ENCODE measurements at regions not wholly inside any gene's neighbourhood (a gene's known extent, or its start where the extent isn't known, plus 50 kb on each side); places are given as distances from the start of the nearest gene placed in this dataset.

GRCh38 chr2:223541546-223541945 is 60.6 kb downstream of the SCG2 start:
- no peak for TF ChIP-seq HNF4A (conservative IDR thresholded peaks at IDR 0.05)
- no peak for TF ChIP-seq FOXA1 (IDR thresholded peaks at IDR 0.05)
- no peak for TF ChIP-seq NR2F2 (IDR thresholded peaks at IDR 0.05)
- TF ChIP-seq, protein P1, sequence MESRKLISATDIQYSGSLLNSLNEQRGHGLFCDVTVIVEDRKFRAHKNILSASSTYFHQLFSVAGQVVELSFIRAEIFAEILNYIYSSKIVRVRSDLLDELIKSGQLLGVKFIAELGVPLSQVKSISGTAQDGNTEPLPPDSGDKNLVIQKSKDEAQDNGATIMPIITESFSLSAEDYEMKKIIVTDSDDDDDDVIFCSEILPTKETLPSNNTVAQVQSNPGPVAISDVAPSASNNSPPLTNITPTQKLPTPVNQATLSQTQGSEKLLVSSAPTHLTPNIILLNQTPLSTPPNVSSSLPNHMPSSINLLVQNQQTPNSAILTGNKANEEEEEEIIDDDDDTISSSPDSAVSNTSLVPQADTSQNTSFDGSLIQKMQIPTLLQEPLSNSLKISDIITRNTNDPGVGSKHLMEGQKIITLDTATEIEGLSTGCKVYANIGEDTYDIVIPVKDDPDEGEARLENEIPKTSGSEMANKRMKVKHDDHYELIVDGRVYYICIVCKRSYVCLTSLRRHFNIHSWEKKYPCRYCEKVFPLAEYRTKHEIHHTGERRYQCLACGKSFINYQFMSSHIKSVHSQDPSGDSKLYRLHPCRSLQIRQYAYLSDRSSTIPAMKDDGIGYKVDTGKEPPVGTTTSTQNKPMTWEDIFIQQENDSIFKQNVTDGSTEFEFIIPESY (IDR thresholded peaks at IDR 0.05), result no peak
- no peak for TF ChIP-seq TAF1 (conservative IDR thresholded peaks at IDR 0.05)
- TF ChIP-seq, protein P2, sequence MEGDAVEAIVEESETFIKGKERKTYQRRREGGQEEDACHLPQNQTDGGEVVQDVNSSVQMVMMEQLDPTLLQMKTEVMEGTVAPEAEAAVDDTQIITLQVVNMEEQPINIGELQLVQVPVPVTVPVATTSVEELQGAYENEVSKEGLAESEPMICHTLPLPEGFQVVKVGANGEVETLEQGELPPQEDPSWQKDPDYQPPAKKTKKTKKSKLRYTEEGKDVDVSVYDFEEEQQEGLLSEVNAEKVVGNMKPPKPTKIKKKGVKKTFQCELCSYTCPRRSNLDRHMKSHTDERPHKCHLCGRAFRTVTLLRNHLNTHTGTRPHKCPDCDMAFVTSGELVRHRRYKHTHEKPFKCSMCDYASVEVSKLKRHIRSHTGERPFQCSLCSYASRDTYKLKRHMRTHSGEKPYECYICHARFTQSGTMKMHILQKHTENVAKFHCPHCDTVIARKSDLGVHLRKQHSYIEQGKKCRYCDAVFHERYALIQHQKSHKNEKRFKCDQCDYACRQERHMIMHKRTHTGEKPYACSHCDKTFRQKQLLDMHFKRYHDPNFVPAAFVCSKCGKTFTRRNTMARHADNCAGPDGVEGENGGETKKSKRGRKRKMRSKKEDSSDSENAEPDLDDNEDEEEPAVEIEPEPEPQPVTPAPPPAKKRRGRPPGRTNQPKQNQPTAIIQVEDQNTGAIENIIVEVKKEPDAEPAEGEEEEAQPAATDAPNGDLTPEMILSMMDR (IDR thresholded peaks at IDR 0.05; ENCODE audit: low read depth, low read length, missing input control), result no peak
- TF ChIP-seq REST (IDR thresholded peaks at IDR 0.05), result no peak
- no peak for TF ChIP-seq RAD21 (IDR thresholded peaks at IDR 0.05)
- no peak for TF ChIP-seq HNF4G (IDR thresholded peaks at IDR 0.05)
- TF ChIP-seq ATF3 (IDR thresholded peaks at IDR 0.05), result no peak
- no peak for TF ChIP-seq GABPA (IDR thresholded peaks at IDR 0.05 in 1 of 2, conservative IDR thresholded peaks at IDR 0.05 in 1 of 2)
- no peak for TF ChIP-seq SP1 (IDR thresholded peaks at IDR 0.05)
- TF ChIP-seq MAX (IDR thresholded peaks at IDR 0.05), result no peak
- no peak for TF ChIP-seq EGR1 (IDR thresholded peaks at IDR 0.05; ENCODE audit: low read depth in 2 of 2)
- TF ChIP-seq FOXA2 (IDR thresholded peaks at IDR 0.05), result no peak

GRCh38 chr2:223542501-223542900 is 59.7 kb downstream of the SCG2 start:
- no peak for DNase-seq (ENCODE audit: low spot score)
- H3K27me3 ChIP-seq (ENCODE audit: control insufficient read depth in 4 of 4, insufficient read depth in 4 of 4, low read length in 3 of 4), result peaks cover 0 to 7% (median under 1%) of the 10 kb centered on the region in 4 donors
- WGBS, result 90% methylated on average over 7 of the region's 7 CpGs
- H3K9ac ChIP-seq (ENCODE audit: low read depth in 1 of 2, low read length in 2 of 2), result no peak overlapping the region
- no peak for TF ChIP-seq NR2F2 (IDR thresholded peaks at IDR 0.05)
- no peak for TF ChIP-seq JUND (IDR thresholded peaks at IDR 0.05)
- no peak for TF ChIP-seq EGR1 (IDR thresholded peaks at IDR 0.05; ENCODE audit: low read depth in 2 of 2)
- TF ChIP-seq, protein P1 (IDR thresholded peaks at IDR 0.05), result no peak
- TF ChIP-seq ATF3 (IDR thresholded peaks at IDR 0.05), result no peak
- no peak for TF ChIP-seq RXRA (IDR thresholded peaks at IDR 0.05)
- no peak for TF ChIP-seq FOXA2 (IDR thresholded peaks at IDR 0.05)
- TF ChIP-seq HNF4G (IDR thresholded peaks at IDR 0.05), result no peak
- no peaks in the 10 kb centered on the region for H3K36me3 ChIP-seq (ENCODE audit: control insufficient read depth in 4 of 4, insufficient read depth in 3 of 4, low read depth in 1 of 4, low read length in 3 of 4)
- no peak overlapping the region for H3K27ac ChIP-seq (ENCODE audit: low read depth in 1 of 2, low read length in 2 of 2)
- H3K9me3 ChIP-seq (ENCODE audit: control insufficient read depth in 4 of 4, low read length in 3 of 4), result no peaks in the 10 kb centered on the region
- peaks cover 0 to 4% (median 0%) of the 10 kb centered on the region in 4 donors for H3K4me1 ChIP-seq (ENCODE audit: control insufficient read depth in 4 of 4, insufficient read depth in 4 of 4, low read length in 3 of 4)
- no peak overlapping the region for H3K4me3 ChIP-seq (ENCODE audit: low read depth in 1 of 3, low read length in 3 of 3)

More at GRCh38 chr2:223541546-223541945, 60.6 kb downstream of the SCG2 start:
- Histone ChIP-seq H3K27ac (ENCODE audit: low read depth in 1 of 2, low read length in 2 of 2) (no peak overlapping the region), H3K4me3 (ENCODE audit: low read depth in 1 of 3, low read length in 3 of 3) (no peak overlapping the region), H3K27me3 (ENCODE audit: control insufficient read depth in 4 of 4, insufficient read depth in 4 of 4, low read length in 3 of 4) (peaks cover 0 to 4% (median under 1%) of the 10 kb centered on the region in 4 donors), H3K4me1 (ENCODE audit: control insufficient read depth in 4 of 4, insufficient read depth in 4 of 4, low read length in 3 of 4) (peaks cover 0 to 4% (median 0%) of the 10 kb centered on the region in 4 donors), H3K36me3 (ENCODE audit: control insufficient read depth in 4 of 4, insufficient read depth in 3 of 4, low read depth in 1 of 4, low read length in 3 of 4) (no peaks in the 10 kb centered on the region), H3K9ac (ENCODE audit: low read depth in 1 of 2, low read length in 2 of 2) (no peak overlapping the region), H3K9me3 (ENCODE audit: control insufficient read depth in 4 of 4, low read length in 3 of 4) (no peaks in the 10 kb centered on the region)
- DNase-seq (ENCODE audit: low spot score), result no peak
- WGBS, result 77% methylated on average over 2 of the region's 2 CpGs

Data from liver (tissue), 8 donors.